PC-9 (cell line): ENCODE measurements at regions not wholly inside any gene's neighbourhood (a gene's known extent, or its start where the extent isn't known, plus 50 kb on each side); places are given as distances from the start of the nearest gene placed in this dataset.

Source experiments
- BruUV-seq: library from RNA; stranded (reverse); fragments of 400-500 nt; replicated peaks from 2 replicates; lab custom pipeline; 2021; lab: Mats Ljungman, UMichigan
- CTCF ChIA-PET: fragments of 300-600 bp; sonication (Branson Sonifier 250); formaldehyde crosslinking; loops from one replicate; lab custom pipeline; 2022; ENCODE audit warnings: antibody characterized with exemption; lab: Charles Lee
- POLR2A ChIA-PET: fragments of 300-600 bp; sonication (Branson Sonifier 250); formaldehyde crosslinking; loops from one replicate; lab custom pipeline; 2022; ENCODE audit warnings: antibody characterized with exemption; ENCODE audit not compliant: unreplicated experiment; lab: Charles Lee
- DNase-seq, 2 experiments: peaks; one replicate each; pipeline versions ENCODE4 v3.0.0 to v3.0.0-alpha.2; 2015 to 2022; ENCODE audit warnings: mixed read lengths in 1 of 2
- H2AFZ ChIP-seq: fragments of 200-600 bp; sonication (generic); 2 replicates; pipeline ENCODE4 v1.8.1; 2017; ENCODE audit warnings: antibody characterized with exemption
- H3F3A ChIP-seq: fragments of 200-600 bp; sonication (generic); 2 replicates; pipeline ENCODE4 v1.8.1; 2017; ENCODE audit warnings: antibody characterized with exemption, mild to moderate bottlenecking, low read depth; ENCODE audit not compliant: insufficient read depth
- H3K27ac ChIP-seq: fragments of 200-600 bp; sonication (generic); 2 replicates; pipeline ENCODE4 v1.6.1; 2016; ENCODE audit warnings: mixed run types
- H3K27me3 ChIP-seq: fragments of 200-600 bp; sonication (generic); 2 replicates; pipeline ENCODE4 v1.6.1; 2016; ENCODE audit warnings: low read depth, mixed run types; ENCODE audit not compliant: insufficient read depth
- H3K36me3 ChIP-seq: fragments of 200-600 bp; sonication (generic); 2 replicates; pipeline ENCODE4 v1.6.1; 2016; ENCODE audit warnings: low read depth, mixed run types
- H3K4me1 ChIP-seq: fragments of 200-600 bp; sonication (generic); replicated peaks from 2 replicates; pipeline ENCODE4 v1.6.1; 2016; ENCODE audit warnings: mixed run types; ENCODE audit not compliant: insufficient read depth
- H3K4me2 ChIP-seq: fragments of 200-600 bp; sonication (generic); 2 replicates; pipeline ENCODE4 v1.6.1; 2017; ENCODE audit warnings: mixed run types
- H3K4me3 ChIP-seq: fragments of 200-600 bp; sonication (generic); 2 replicates; pipeline ENCODE4 v1.6.1; 2016; ENCODE audit warnings: mixed run types
- H3K79me2 ChIP-seq: fragments of 200-600 bp; sonication (generic); 2 replicates; pipeline ENCODE4 v1.6.1; 2017; ENCODE audit warnings: low read depth, mixed run types
- H3K9me2 ChIP-seq: fragments of 200-600 bp; sonication (generic); 2 replicates; pipeline ENCODE4 v1.8.1; 2017; ENCODE audit warnings: mild to moderate bottlenecking; ENCODE audit not compliant: insufficient read depth
- H3K9me3 ChIP-seq: fragments of 200-600 bp; sonication (generic); 2 replicates; pipeline ENCODE4 v1.8.1; 2016; ENCODE audit warnings: low read depth; ENCODE audit not compliant: insufficient read depth
- H4K20me1 ChIP-seq: fragments of 200-600 bp; sonication (generic); 2 replicates; pipeline ENCODE4 v1.8.1; 2017; ENCODE audit not compliant: insufficient read depth
- EZH2 ChIP-seq: fragments of 200-600 bp; sonication (generic); IDR thresholded peaks from 2 replicates; pipeline ENCODE4 v1.8.0; 2017; ENCODE audit warnings: antibody characterized with exemption, low read depth
- intact Hi-C: fragments of 100-400 bp; cut with micrococcal nuclease; formaldehyde crosslinking; loops from one replicate; pipeline ENCODE4 v1.10.0; 2022; ENCODE audit not compliant: unreplicated experiment
- TF ChIP-seq, protein P1 (sequence below): fragments of 200-600 bp; sonication (generic); conservative IDR thresholded peaks from 2 replicates; pipeline ENCODE4 v1.6.1; 2017; ENCODE audit warnings: mixed run types, antibody characterized with exemption, mild to moderate bottlenecking, moderate library complexity

DNA sequence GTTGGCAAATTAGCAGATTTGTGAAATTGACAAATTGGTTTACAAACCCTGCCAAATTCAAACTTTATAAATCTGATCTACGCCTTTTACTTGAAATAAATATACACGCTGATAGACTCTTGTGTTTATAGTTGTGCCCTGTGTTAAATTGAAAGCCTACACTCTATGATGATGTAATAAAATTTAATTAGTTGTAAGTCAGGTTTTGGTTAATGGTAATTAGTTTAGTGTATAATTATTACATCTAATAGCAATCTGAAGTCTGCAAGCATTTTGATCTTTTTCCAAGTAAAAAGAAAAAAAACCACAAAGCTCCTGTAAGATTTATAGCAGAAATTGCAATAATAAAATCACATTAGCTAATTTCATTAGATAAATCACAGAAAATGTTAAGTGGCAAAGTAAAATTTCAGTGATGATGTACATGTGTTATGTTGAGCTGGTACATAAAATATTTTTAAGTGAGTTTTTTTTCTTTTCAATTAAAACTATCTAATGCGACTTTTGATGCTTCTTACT, 72.7 kb upstream of the TENM3 start:
- H3K79me2 ChIP-seq: no peaks in the 10 kb centered on the region
- intact Hi-C loops: no loop called here
- no peaks in the 10 kb centered on the region for H3K9me2 ChIP-seq
- ChIA-PET CTCF (no interaction called here), POLR2A (no interaction called here)
- no peak overlapping the region for H2AFZ ChIP-seq
- no peaks in the 10 kb centered on the region for H3K4me1 ChIP-seq
- H3K4me2 ChIP-seq: no peak overlapping the region
- no peaks in the 10 kb centered on the region for H3K36me3 ChIP-seq
- 0 out of 2 replicates have a peak, but pooled peaks cover 3% of the 10 kb centered on the region for H3K27me3 ChIP-seq
- no TSS peak for BruUV-seq
- H3K4me3 ChIP-seq: no peak overlapping the region
- TF ChIP-seq, protein P1, sequence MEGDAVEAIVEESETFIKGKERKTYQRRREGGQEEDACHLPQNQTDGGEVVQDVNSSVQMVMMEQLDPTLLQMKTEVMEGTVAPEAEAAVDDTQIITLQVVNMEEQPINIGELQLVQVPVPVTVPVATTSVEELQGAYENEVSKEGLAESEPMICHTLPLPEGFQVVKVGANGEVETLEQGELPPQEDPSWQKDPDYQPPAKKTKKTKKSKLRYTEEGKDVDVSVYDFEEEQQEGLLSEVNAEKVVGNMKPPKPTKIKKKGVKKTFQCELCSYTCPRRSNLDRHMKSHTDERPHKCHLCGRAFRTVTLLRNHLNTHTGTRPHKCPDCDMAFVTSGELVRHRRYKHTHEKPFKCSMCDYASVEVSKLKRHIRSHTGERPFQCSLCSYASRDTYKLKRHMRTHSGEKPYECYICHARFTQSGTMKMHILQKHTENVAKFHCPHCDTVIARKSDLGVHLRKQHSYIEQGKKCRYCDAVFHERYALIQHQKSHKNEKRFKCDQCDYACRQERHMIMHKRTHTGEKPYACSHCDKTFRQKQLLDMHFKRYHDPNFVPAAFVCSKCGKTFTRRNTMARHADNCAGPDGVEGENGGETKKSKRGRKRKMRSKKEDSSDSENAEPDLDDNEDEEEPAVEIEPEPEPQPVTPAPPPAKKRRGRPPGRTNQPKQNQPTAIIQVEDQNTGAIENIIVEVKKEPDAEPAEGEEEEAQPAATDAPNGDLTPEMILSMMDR: no peak
- TF ChIP-seq EZH2: no peak
- no peak overlapping the region for H3K27ac ChIP-seq
- no peaks in the 10 kb centered on the region for H3F3A ChIP-seq
- H4K20me1 ChIP-seq: no peaks in the 10 kb centered on the region
- no peaks in the 10 kb centered on the region for H3K9me3 ChIP-seq
- no peak for DNase-seq

DNA sequence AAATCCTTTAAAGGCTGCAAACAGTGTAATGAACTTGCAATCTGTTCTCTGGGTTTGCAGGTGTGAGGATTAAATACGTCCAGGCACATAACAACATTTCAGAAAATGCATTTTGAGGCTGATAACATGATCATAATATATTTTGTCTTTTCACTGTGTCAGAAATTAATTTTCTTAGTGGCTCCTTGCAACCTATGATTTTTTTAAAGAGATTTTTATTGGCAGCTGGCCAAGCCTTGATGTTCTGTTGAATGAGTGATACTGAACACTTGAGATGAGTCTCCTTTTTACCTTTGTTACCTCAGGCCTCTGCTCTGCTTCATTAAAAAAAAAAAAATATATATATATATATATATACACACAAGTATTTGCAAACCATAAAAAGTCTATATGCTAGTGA, 68.2 kb upstream of the TENM3 start:
- H3K27ac ChIP-seq: no peak overlapping the region
- no peaks in the 10 kb centered on the region for H3K4me1 ChIP-seq
- no peaks in the 10 kb centered on the region for H4K20me1 ChIP-seq
- H3K9me3 ChIP-seq: no peaks in the 10 kb centered on the region
- 0 out of 2 replicates have a peak, but pooled peaks cover 3% of the 10 kb centered on the region for H3K27me3 ChIP-seq
- H3K36me3 ChIP-seq: no peaks in the 10 kb centered on the region
- TF ChIP-seq, protein P1: no peak
- no peak for TF ChIP-seq EZH2
- no peak overlapping the region for H2AFZ ChIP-seq
- H3K9me2 ChIP-seq: no peaks in the 10 kb centered on the region
- CTCF ChIA-PET: no interaction called here
- no peak overlapping the region for H3K4me2 ChIP-seq
- intact Hi-C loops: no loop called here
- DNase-seq: no peak
- POLR2A ChIA-PET: no interaction called here
- H3K79me2 ChIP-seq: no peaks in the 10 kb centered on the region
- no peaks in the 10 kb centered on the region for H3F3A ChIP-seq
- H3K4me3 ChIP-seq: no peak overlapping the region
- BruUV-seq: no TSS peak

DNA sequence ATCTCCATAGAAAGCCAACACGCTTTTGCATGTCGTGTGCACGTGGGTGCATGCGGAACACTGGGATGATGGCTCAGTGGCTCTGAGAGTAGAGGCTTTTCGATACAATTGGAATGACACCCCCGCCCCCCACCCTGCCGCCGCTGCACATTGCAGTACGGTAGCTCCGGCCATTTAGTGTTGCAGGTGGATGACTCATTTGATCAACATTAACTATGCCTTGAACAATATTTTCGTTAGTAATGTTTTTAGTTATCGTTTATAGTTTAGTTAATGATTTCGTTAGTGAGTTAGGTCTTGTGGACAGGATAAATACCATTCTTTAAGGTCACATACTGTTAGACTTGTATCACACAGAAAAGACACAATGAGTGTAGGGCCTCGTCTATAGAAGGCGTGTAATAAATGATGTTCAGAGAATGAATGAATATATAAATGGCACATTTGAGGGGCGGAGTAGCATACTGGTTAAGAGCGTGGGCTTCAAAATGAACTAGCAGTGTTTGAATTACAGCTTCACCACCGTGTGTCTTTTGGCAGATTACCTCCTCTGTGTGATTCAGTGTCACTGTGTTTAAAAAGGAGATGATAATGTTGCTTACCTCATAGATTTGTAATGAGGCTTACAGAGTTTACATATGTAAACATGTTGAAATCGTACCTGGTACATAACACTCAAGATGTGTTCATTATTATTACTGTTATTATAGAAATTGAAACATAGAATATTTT, 67.2 kb upstream of the TENM3 start:
- Histone ChIP-seq H3K36me3 (no peaks in the 10 kb centered on the region), H3K4me3 (no peak overlapping the region), H3K27me3 (no peaks in the 10 kb centered on the region), H4K20me1 (no peaks in the 10 kb centered on the region), H2AFZ (no peak overlapping the region), H3K9me3 (no peaks in the 10 kb centered on the region), H3K9me2 (no peaks in the 10 kb centered on the region), H3K27ac (no peak overlapping the region), H3K4me1 (no peaks in the 10 kb centered on the region), H3K4me2 (no peak overlapping the region), H3F3A (no peaks in the 10 kb centered on the region), H3K79me2 (no peaks in the 10 kb centered on the region)
- intact Hi-C loops: no loop called here
- ChIA-PET POLR2A (no interaction called here), CTCF (no interaction called here)
- TF ChIP-seq EZH2: no peak
- TF ChIP-seq, protein P1: no peak
- BruUV-seq: no TSS peak
- no peak for DNase-seq
